Adrenal gland (tissue), 5 donors: ENCODE measurements at regions not wholly inside any gene's neighbourhood (a gene's known extent, or its start where the extent isn't known, plus 50 kb on each side); places are given as distances from the start of the nearest gene placed in this dataset.

Experiments used
- POLR2A ChIP-seq, 2 donors: fragments of 450-650 bp; IDR thresholded peaks; one replicate each; pipeline ENCODE4 v1.6.1; 2017; ENCODE audit warnings: antibody characterized with exemption in 2 of 2, mild to moderate bottlenecking in 2 of 2, moderate library complexity in 1 of 2
- TF ChIP-seq, protein P1 (sequence below), 6 experiments: fragments of 450-650 bp in 4 of 6; fragments of 200-600 bp in 2 of 6; sonication (generic) in 1 of 6; IDR thresholded peaks; 1 replicate in 5 of 6; 2 replicates in 1 of 6; pipeline versions ENCODE4 v1.5.1 to v1.8.0; 2016 to 2021; ENCODE audit warnings: antibody characterized with exemption in 6 of 6, mild to moderate bottlenecking in 2 of 6, moderate library complexity in 1 of 6
- donor health status: DM: no; HTN: no; CAD: no.

DNA sequence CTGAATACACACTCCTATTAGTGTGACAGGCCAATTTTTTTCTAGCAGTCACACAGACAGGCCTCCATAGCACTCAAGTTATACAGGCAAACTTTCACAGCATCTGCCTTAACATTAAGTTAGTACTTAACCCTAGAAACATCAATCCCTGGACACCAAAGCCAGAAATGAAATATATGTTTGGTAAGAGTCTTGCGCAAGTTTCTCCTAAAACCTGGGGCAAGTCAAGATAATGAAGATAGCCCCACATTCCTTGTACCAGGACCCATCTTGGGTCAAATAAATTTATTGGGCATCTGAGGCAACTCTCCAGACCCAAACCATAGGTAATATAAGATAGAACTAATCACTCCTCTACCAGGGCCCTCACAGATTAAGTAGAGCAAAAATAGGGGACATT is 70.8 kb upstream of the ZNF92 start:
- TF ChIP-seq, protein P1, sequence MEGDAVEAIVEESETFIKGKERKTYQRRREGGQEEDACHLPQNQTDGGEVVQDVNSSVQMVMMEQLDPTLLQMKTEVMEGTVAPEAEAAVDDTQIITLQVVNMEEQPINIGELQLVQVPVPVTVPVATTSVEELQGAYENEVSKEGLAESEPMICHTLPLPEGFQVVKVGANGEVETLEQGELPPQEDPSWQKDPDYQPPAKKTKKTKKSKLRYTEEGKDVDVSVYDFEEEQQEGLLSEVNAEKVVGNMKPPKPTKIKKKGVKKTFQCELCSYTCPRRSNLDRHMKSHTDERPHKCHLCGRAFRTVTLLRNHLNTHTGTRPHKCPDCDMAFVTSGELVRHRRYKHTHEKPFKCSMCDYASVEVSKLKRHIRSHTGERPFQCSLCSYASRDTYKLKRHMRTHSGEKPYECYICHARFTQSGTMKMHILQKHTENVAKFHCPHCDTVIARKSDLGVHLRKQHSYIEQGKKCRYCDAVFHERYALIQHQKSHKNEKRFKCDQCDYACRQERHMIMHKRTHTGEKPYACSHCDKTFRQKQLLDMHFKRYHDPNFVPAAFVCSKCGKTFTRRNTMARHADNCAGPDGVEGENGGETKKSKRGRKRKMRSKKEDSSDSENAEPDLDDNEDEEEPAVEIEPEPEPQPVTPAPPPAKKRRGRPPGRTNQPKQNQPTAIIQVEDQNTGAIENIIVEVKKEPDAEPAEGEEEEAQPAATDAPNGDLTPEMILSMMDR (IDR thresholded peaks at IDR 0.05): no peak
- no peak for TF ChIP-seq POLR2A (IDR thresholded peaks at IDR 0.05)
